ENCODE measurements at regions not wholly inside any gene's neighbourhood (a gene's known extent, or its start where the extent isn't known, plus 50 kb on each side); places are given as distances from the start of the nearest gene placed in this dataset.

DNA sequence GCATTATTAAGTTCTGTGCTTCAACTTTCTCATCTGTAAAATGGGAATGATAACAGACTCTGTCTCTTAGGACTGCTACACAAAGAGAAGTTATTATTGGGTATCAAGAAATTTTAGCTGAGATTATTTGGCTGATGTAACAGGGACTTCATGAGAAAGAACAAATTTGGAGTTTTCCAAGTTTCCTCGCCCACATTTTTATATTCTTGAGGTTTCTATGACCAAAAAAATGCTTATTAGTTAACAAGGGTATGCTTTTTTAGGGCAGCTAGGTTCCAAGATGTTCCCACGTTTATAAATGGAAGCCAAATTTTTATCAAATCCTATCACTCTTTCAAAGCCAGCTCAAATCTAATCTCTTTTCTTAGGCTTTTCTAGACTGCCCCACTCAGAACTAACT is 50.6 kb upstream of the C3orf80 start:
- H4K20me1 ChIP-seq (ENCODE audit: insufficient read depth, low read length) = no peaks in the 10 kb centered on the region
- WGBS, 2 experiments (ENCODE audit: extremely low coverage in 2 of 2, insufficient read length in 1 of 2) = no CpG with 5 or more reads among the region's 2 CpGs
- no peaks in the 10 kb centered on the region for H3K9me3 ChIP-seq (ENCODE audit: control insufficient read depth, insufficient read depth, low read length)
- TF ChIP-seq, protein P1, sequence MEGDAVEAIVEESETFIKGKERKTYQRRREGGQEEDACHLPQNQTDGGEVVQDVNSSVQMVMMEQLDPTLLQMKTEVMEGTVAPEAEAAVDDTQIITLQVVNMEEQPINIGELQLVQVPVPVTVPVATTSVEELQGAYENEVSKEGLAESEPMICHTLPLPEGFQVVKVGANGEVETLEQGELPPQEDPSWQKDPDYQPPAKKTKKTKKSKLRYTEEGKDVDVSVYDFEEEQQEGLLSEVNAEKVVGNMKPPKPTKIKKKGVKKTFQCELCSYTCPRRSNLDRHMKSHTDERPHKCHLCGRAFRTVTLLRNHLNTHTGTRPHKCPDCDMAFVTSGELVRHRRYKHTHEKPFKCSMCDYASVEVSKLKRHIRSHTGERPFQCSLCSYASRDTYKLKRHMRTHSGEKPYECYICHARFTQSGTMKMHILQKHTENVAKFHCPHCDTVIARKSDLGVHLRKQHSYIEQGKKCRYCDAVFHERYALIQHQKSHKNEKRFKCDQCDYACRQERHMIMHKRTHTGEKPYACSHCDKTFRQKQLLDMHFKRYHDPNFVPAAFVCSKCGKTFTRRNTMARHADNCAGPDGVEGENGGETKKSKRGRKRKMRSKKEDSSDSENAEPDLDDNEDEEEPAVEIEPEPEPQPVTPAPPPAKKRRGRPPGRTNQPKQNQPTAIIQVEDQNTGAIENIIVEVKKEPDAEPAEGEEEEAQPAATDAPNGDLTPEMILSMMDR (conservative IDR thresholded peaks at IDR 0.05; ENCODE audit: low read depth, low read length) = no peak
- TF ChIP-seq CHD1 (IDR thresholded peaks at IDR 0.05; ENCODE audit: low read depth, low read length) (no peak), NFE2L2 (IDR thresholded peaks at IDR 0.05; ENCODE audit: low read depth, low read length) (no peak), FOS (IDR thresholded peaks at IDR 0.05; ENCODE audit: low read depth, low read length) (no peak), POLR2A (IDR thresholded peaks at IDR 0.05; ENCODE audit: low read depth, low read length) (no peak), SMC3 (IDR thresholded peaks at IDR 0.05; ENCODE audit: low read depth, low read length) (no peak), RAD21 (IDR thresholded peaks at IDR 0.05; ENCODE audit: low read length) (no peak)
- no peak overlapping the region for H3K56ac ChIP-seq (ENCODE audit: extremely low read depth, insufficient read depth, low read length)
- CTCF ChIA-PET = no interaction called here
- no peak overlapping the region for H3K14ac ChIP-seq (replicated peaks; ENCODE audit: low read depth, low read length)
- no peak overlapping the region for H4K91ac ChIP-seq (ENCODE audit: insufficient read depth, low read depth, low read length)
- H4K5ac ChIP-seq (ENCODE audit: low read depth, low read length) = no peak overlapping the region
- DNase-seq = no peak
- H3K23ac ChIP-seq (ENCODE audit: low read depth, low read length) = no peak overlapping the region
- H3K9me1 ChIP-seq (ENCODE audit: insufficient read depth, low read length) = no peaks in the 10 kb centered on the region
- in situ Hi-C loops (cut with MboI; ENCODE audit: low sequenced_read_pairs) = loop anchor here (25.0 kb wide), 1 partner anchor 287 kb away; no protein-coding TSS in a partner anchor
- no peak overlapping the region for H3K4ac ChIP-seq (ENCODE audit: low read depth, low read length)
- H2AK9ac ChIP-seq (replicated peaks; ENCODE audit: low read depth, low read length, poor library complexity) = no peak overlapping the region
- no peak overlapping the region for H3K18ac ChIP-seq (ENCODE audit: low read depth, low read length)
- no peak overlapping the region for H4K8ac ChIP-seq (ENCODE audit: low read depth in 2 of 2, low read length in 2 of 2)
- no peak overlapping the region for H3K27ac ChIP-seq (ENCODE audit: insufficient read depth, low read length)
- H3K27me3 ChIP-seq (ENCODE audit: control insufficient read depth, insufficient read depth, low read length) = no peaks in the 10 kb centered on the region
- no peak overlapping the region for H2BK120ac ChIP-seq (ENCODE audit: low read depth, low read length)
- no TSS peak for BruUV-seq (replicated peaks)
- no peak overlapping the region for H2AK5ac ChIP-seq (ENCODE audit: low read depth, low read length)
- H3K4me1 ChIP-seq (ENCODE audit: control insufficient read depth, insufficient read depth, low read length) = no peaks in the 10 kb centered on the region
- H2AFZ ChIP-seq (replicated peaks; ENCODE audit: low read length, poor library complexity) = no peak overlapping the region
- no peak overlapping the region for H2BK5ac ChIP-seq (ENCODE audit: low read depth, low read length, poor library complexity, severe bottlenecking)
- POLR2A ChIA-PET (ENCODE audit: unreplicated experiment) = no interaction called here
- no peaks in the 10 kb centered on the region for H3K79me1 ChIP-seq (ENCODE audit: low read depth in 1 of 2, low read length in 2 of 2)
- intact Hi-C loops (cut with micrococcal nuclease) = no loop called here
- no peak overlapping the region for H2BK15ac ChIP-seq (ENCODE audit: low read depth, low read length)
- H2BK20ac ChIP-seq (ENCODE audit: low read depth, low read length) = no peak overlapping the region
- H3K9ac ChIP-seq (ENCODE audit: low read depth, low read length) = no peak overlapping the region
- no peaks in the 10 kb centered on the region for H3K36me3 ChIP-seq (ENCODE audit: control insufficient read depth, insufficient read depth, low read length)
- ATAC-seq (ENCODE audit: low read depth) = no peak
- no peak overlapping the region for H3K4me2 ChIP-seq (ENCODE audit: low read depth, low read length)
- dilution Hi-C loops (cut with HindIII; ENCODE audit: low sequenced_read_pairs, unreplicated experiment) = no loop called here
- H3K4me3 ChIP-seq (ENCODE audit: insufficient read depth, low read depth, low read length) = no peak overlapping the region

Measured in IMR-90 (cell line).